Rectal smooth muscle tissue (tissue), 1 donor: ENCODE measurements at regions not wholly inside any gene's neighbourhood (a gene's known extent, or its start where the extent isn't known, plus 50 kb on each side); places are given as distances from the start of the nearest gene placed in this dataset.
"Not testable (repeated sequence)": the region's sequence is repeated elsewhere in the genome, so short reads cannot be mapped to it uniquely, and the experiment has no call there.

Experiments used
- H3K27ac ChIP-seq: one replicate; pipeline ENCODE4 v1.7.0; 2013; ENCODE audit warnings: low read depth, low read length, inconsistent platforms
- H3K27me3 ChIP-seq: one replicate; pipeline ENCODE4 v1.7.0; 2013; ENCODE audit warnings: low read length; ENCODE audit not compliant: control insufficient read depth, insufficient read depth
- H3K36me3 ChIP-seq: one replicate; pipeline ENCODE4 v1.7.0; 2013; ENCODE audit warnings: low read length; ENCODE audit not compliant: control insufficient read depth, insufficient read depth
- H3K4me1 ChIP-seq: one replicate; pipeline ENCODE4 v1.7.0; 2013; ENCODE audit warnings: low read length; ENCODE audit not compliant: control insufficient read depth, insufficient read depth
- H3K4me3 ChIP-seq: one replicate; pipeline ENCODE4 v1.7.0; 2013; ENCODE audit warnings: low read length
- H3K9ac ChIP-seq: one replicate; pipeline ENCODE4 v1.7.0; 2013; ENCODE audit warnings: low read length

- Histone ChIP-seq H3K9ac (no peak overlapping the region), H3K4me1 (no peaks in the 10 kb centered on the region), H3K36me3 (no peaks in the 10 kb centered on the region), H3K27ac (no peak overlapping the region), H3K27me3 (no peaks in the 10 kb centered on the region), H3K4me3 (no peak overlapping the region)
These were observed 63.2 kb upstream of the SNX19 start for GRCh38 chr11:130979386-130979972.

- Histone ChIP-seq H3K9ac (no peak overlapping the region), H3K4me3 (no peak overlapping the region), H3K4me1 (no peaks in the 10 kb centered on the region), H3K27ac (no peak overlapping the region), H3K36me3 (no peaks in the 10 kb centered on the region), H3K27me3 (no peaks in the 10 kb centered on the region)
These were observed 64.0 kb upstream of the SNX19 start for GRCh38 chr11:130980071-130980862.

- not testable (repeated sequence) for H3K4me1 ChIP-seq, H3K27ac ChIP-seq, H3K36me3 ChIP-seq, H3K27me3 ChIP-seq, H3K4me3 ChIP-seq, H3K9ac ChIP-seq
These were observed 68.0 kb upstream of the SNX19 start for GRCh38 chr11:130984241-130984640.

- no peaks in the 10 kb centered on the region for H3K27me3 ChIP-seq
- no peak overlapping the region for H3K4me3 ChIP-seq
- H3K36me3 ChIP-seq: no peaks in the 10 kb centered on the region
- H3K9ac ChIP-seq: no peak overlapping the region
- H3K27ac ChIP-seq: no peak overlapping the region
- no peaks in the 10 kb centered on the region for H3K4me1 ChIP-seq
These were observed 76.5 kb upstream of the SNX19 start for GRCh38 chr11:130992788-130993187.

- Histone ChIP-seq H3K36me3 (no peaks in the 10 kb centered on the region), H3K4me1 (no peaks in the 10 kb centered on the region), H3K27ac (no peak overlapping the region), H3K4me3 (no peak overlapping the region), H3K27me3 (no peaks in the 10 kb centered on the region), H3K9ac (no peak overlapping the region)
These were observed 77.8 kb upstream of the SNX19 start for GRCh38 chr11:130994043-130994442.

- Histone ChIP-seq H3K9ac (no peak overlapping the region), H3K36me3 (no peaks in the 10 kb centered on the region), H3K4me1 (no peaks in the 10 kb centered on the region), H3K4me3 (no peak overlapping the region), H3K27me3 (no peaks in the 10 kb centered on the region), H3K27ac (no peak overlapping the region)
These were observed 79.0 kb upstream of the SNX19 start for GRCh38 chr11:130995266-130995665.

GRCh38 chr11:130997278-130997677, 81.0 kb upstream of the SNX19 start:
- Histone ChIP-seq H3K27ac (no peak overlapping the region), H3K9ac (no peak overlapping the region), H3K36me3 (no peaks in the 10 kb centered on the region), H3K27me3 (no peaks in the 10 kb centered on the region), H3K4me3 (no peak overlapping the region), H3K4me1 (no peaks in the 10 kb centered on the region)

GRCh38 chr11:130999086-130999485, 82.8 kb upstream of the SNX19 start:
- Histone ChIP-seq H3K4me3 (no peak overlapping the region), H3K9ac (no peak overlapping the region), H3K36me3 (no peaks in the 10 kb centered on the region), H3K4me1 (no peaks in the 10 kb centered on the region), H3K27me3 (no peaks in the 10 kb centered on the region), H3K27ac (no peak overlapping the region)

GRCh38 chr11:130999992-131000770, 83.9 kb upstream of the SNX19 start:
- no peaks in the 10 kb centered on the region for H3K4me1 ChIP-seq
- no peak overlapping the region for H3K9ac ChIP-seq
- H3K36me3 ChIP-seq: no peaks in the 10 kb centered on the region
- no peaks in the 10 kb centered on the region for H3K27me3 ChIP-seq
- no peak overlapping the region for H3K4me3 ChIP-seq
- H3K27ac ChIP-seq: no peak overlapping the region

- no peaks in the 10 kb centered on the region for H3K27me3 ChIP-seq
- no peaks in the 10 kb centered on the region for H3K4me1 ChIP-seq
These were observed 85.9 kb upstream of the SNX19 start for GRCh38 chr11:131002145-131002544.

GRCh38 chr11:131005829-131006228, 89.5 kb upstream of the SNX19 start:
- no peak overlapping the region for H3K9ac ChIP-seq
- H3K27ac ChIP-seq: no peak overlapping the region
- H3K36me3 ChIP-seq: no peaks in the 10 kb centered on the region
- H3K27me3 ChIP-seq: no peaks in the 10 kb centered on the region
- no peak overlapping the region for H3K4me3 ChIP-seq
- H3K4me1 ChIP-seq: no peaks in the 10 kb centered on the region

More at GRCh38 chr11:131002145-131002544, 85.9 kb upstream of the SNX19 start:
- Histone ChIP-seq H3K9ac (no peak overlapping the region), H3K36me3 (no peaks in the 10 kb centered on the region), H3K4me3 (no peak overlapping the region), H3K27ac (no peak overlapping the region)

- H3K9ac ChIP-seq: no peak overlapping the region
- H3K4me1 ChIP-seq: no peaks in the 10 kb centered on the region
- no peaks in the 10 kb centered on the region for H3K36me3 ChIP-seq
- H3K4me3 ChIP-seq: no peak overlapping the region
- no peak overlapping the region for H3K27ac ChIP-seq
- no peaks in the 10 kb centered on the region for H3K27me3 ChIP-seq
These were observed 108.7 kb upstream of the SNX19 start for GRCh38 chr11:131025020-131025419.
